ENCODE measurements at regions not wholly inside any gene's neighbourhood (a gene's known extent, or its start where the extent isn't known, plus 50 kb on each side); places are given as distances from the start of the nearest gene placed in this dataset.

DNA sequence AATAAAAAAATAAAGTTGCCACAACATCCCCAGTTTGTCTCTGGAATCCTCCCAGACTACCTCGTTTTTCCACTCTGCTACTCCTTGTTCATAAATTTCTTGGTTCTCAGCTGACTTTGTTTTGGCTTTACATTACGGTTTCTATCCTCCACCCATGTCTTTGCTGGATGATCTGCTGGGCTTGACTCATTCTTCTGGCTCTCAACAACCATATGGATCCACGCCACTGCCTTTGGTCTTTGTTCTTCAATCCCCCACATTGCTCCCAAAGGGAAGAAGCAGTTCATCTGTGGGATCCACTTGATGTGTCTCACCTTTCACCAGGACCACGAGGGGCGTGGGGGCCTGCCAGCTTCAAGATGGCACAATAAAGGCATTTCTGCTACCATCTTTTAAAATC, 67.1 kb upstream of the NBL1 start:
- Histone ChIP-seq H3K9me3 (no peaks in the 10 kb centered on the region), H3K27me3 (no peaks in the 10 kb centered on the region), H3K27ac (no peak overlapping the region), H3K4me3 (no peak overlapping the region), H3K4me1 (no peaks in the 10 kb centered on the region), H3K36me3 (no peaks in the 10 kb centered on the region)
- DNase-seq = no peak
- WGBS, 2 donors = 73% methylated on average over 5 of the region's 5 CpGs
- TF ChIP-seq, protein P1, sequence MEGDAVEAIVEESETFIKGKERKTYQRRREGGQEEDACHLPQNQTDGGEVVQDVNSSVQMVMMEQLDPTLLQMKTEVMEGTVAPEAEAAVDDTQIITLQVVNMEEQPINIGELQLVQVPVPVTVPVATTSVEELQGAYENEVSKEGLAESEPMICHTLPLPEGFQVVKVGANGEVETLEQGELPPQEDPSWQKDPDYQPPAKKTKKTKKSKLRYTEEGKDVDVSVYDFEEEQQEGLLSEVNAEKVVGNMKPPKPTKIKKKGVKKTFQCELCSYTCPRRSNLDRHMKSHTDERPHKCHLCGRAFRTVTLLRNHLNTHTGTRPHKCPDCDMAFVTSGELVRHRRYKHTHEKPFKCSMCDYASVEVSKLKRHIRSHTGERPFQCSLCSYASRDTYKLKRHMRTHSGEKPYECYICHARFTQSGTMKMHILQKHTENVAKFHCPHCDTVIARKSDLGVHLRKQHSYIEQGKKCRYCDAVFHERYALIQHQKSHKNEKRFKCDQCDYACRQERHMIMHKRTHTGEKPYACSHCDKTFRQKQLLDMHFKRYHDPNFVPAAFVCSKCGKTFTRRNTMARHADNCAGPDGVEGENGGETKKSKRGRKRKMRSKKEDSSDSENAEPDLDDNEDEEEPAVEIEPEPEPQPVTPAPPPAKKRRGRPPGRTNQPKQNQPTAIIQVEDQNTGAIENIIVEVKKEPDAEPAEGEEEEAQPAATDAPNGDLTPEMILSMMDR (IDR thresholded peaks at IDR 0.05) = no peak
- TF ChIP-seq POLR2A (IDR thresholded peaks at IDR 0.05) (no peak), EP300 (IDR thresholded peaks at IDR 0.05) (no peak), POLR2AphosphoS5 (IDR thresholded peaks at IDR 0.05) (no peak)
- intact Hi-C loops (cut with DNase I) = no loop called here

DNA sequence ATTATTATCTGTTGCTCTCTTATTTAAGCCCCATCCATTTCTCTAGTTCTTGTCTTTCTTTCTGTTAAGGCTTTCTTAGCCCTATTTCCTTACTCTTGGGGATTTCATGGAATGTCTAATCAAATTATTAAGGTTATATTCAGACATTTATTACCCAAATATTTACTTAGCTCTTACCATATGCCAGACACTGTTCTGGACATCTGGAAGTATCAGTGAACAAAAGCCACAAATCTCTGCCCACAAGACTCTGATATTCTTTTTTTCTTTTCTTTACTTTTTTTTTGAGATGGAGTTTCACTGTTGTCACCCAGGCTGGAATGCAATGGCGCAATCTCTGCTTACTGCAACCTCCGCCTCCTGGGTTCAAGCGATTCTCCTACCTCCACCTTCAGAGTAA, 74.3 kb upstream of the NBL1 start:
- TF ChIP-seq POLR2AphosphoS5 (IDR thresholded peaks at IDR 0.05) (no peak), EP300 (IDR thresholded peaks at IDR 0.05) (no peak), POLR2A (IDR thresholded peaks at IDR 0.05) (no peak)
- TF ChIP-seq, protein P1 (IDR thresholded peaks at IDR 0.05) = no peak
- Histone ChIP-seq H3K36me3 (no peaks in the 10 kb centered on the region), H3K4me1 (peaks cover 0 to 3% (median 0%) of the 10 kb centered on the region in 4 donors), H3K27ac (no peak overlapping the region), H3K27me3 (no peaks in the 10 kb centered on the region), H3K9me3 (no peaks in the 10 kb centered on the region), H3K4me3 (no peak overlapping the region)
- no peak for DNase-seq
- intact Hi-C loops (cut with DNase I) = no loop called here
- 93 to 98% methylated on average over 3 of the region's 3 CpGs for WGBS, 2 donors

DNA sequence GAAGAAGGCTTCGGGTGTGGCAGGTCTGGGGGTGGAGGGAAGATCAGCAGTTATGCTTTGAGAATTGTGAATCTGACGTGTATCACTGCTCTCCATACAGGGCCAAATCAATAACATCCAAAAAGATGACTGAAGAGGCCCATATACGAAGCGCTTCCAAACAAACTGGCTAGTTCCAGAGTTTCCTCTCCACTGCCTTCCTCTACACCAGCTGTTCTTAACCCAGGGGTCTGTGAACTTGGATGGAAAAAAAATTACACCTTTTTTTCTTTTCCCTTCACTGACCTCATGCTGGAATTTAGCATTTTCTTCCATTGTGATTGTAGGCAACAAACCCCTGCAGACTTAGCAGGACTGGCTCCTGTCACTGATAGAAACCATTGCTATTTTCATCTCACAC, 77.1 kb upstream of the NBL1 start:
- no peaks in the 10 kb centered on the region for H3K27me3 ChIP-seq
- H3K4me1 ChIP-seq = peaks cover 0 to 25% (median 17%) of the 10 kb centered on the region in 4 donors
- H3K4me3 ChIP-seq = no peak overlapping the region
- no peaks in the 10 kb centered on the region for H3K36me3 ChIP-seq
- WGBS, 2 donors = 94 to 95% methylated on average over 4 of the region's 4 CpGs
- H3K27ac ChIP-seq = no peak overlapping the region
- DNase-seq = no peak
- no peaks in the 10 kb centered on the region for H3K9me3 ChIP-seq
- TF ChIP-seq, protein P1 (IDR thresholded peaks at IDR 0.05) = no peak
- TF ChIP-seq POLR2AphosphoS5 (IDR thresholded peaks at IDR 0.05) = no peak
- no peak for TF ChIP-seq EP300 (IDR thresholded peaks at IDR 0.05)
- TF ChIP-seq POLR2A (IDR thresholded peaks at IDR 0.05) = no peak
- intact Hi-C loops (cut with DNase I) = no loop called here

DNA sequence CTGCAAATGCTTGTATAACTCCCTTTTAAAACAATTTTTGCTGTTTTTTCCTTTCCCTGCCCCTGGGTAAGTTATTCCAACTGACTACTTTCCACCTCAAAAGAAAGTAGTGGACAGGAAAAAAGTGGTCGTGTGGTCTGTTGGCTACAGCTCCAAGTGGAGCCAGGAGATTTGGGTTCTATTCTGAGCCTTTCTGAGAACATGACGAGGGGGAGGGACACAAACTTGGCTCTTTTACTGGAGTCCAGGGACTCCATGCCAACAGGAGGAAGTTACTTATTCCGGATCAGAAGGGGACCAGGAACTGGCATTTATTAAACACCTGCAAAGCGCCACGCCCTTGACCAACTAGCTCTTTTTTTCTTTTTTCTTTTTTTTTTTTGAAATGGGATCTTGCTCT, 79.0 kb upstream of the CAPZB start:
- intact Hi-C loops (cut with DNase I) = no loop called here
- TF ChIP-seq POLR2AphosphoS5 (IDR thresholded peaks at IDR 0.05) (no peak), POLR2A (IDR thresholded peaks at IDR 0.05) (no peak), EP300 (IDR thresholded peaks at IDR 0.05) (no peak)
- TF ChIP-seq, protein P1 (IDR thresholded peaks at IDR 0.05) = no peak
- H3K4me3 ChIP-seq = no peak overlapping the region

More for the DNA sequence above, 79.0 kb upstream of the CAPZB start:
- Histone ChIP-seq H3K27ac (peak overlapping the region; percentile 77 to 88 (median 82)), H3K9me3 (no peaks in the 10 kb centered on the region), H3K36me3 (no peaks in the 10 kb centered on the region), H3K27me3 (no peaks in the 10 kb centered on the region), H3K4me1 (peaks cover 0 to 25% (median 17%) of the 10 kb centered on the region in 4 donors)
- DNase-seq = no peak
- WGBS, 2 donors = 60 to 68% methylated on average over 5 of the region's 5 CpGs
